ENCODE measurements at regions not wholly inside any gene's neighbourhood (a gene's known extent, or its start where the extent isn't known, plus 50 kb on each side); places are given as distances from the start of the nearest gene placed in this dataset.

- Mint-ChIP-seq H3K9me3 (ENCODE audit: unreplicated experiment) (no peaks in the 10 kb centered on the region), H3K4me3 (ENCODE audit: unreplicated experiment) (no peak overlapping the region), H3K4me1 (ENCODE audit: insufficient read depth, unreplicated experiment) (no peaks in the 10 kb centered on the region), H3K36me3 (ENCODE audit: insufficient read depth, unreplicated experiment) (no peaks in the 10 kb centered on the region), H3K27ac (ENCODE audit: low read depth, unreplicated experiment) (no peak overlapping the region), H3K27me3 (ENCODE audit: insufficient read depth, unreplicated experiment) (no peaks in the 10 kb centered on the region)
- no peak for DNase-seq (ENCODE audit: unreplicated experiment)
- intact Hi-C loops (cut with micrococcal nuclease): no loop called here
- BruUV-seq (replicated peaks): no TSS peak
- TF ChIP-seq CTCF (IDR thresholded peaks at IDR 0.05; ENCODE audit: unreplicated experiment): no peak
- ChIA-PET POLR2A (no interaction called here), CTCF (no interaction called here)
These were observed 466.4 kb upstream of the CWC22 start for GRCh38 chr2:180473456-180473855.

GRCh38 chr2:180472133-180472532, 465.0 kb upstream of the CWC22 start:
- DNase-seq (ENCODE audit: unreplicated experiment): no peak
- ChIA-PET POLR2A (no interaction called here), CTCF (no interaction called here)
- intact Hi-C loops (cut with micrococcal nuclease): no loop called here
- Mint-ChIP-seq H3K36me3 (ENCODE audit: insufficient read depth, unreplicated experiment) (no peaks in the 10 kb centered on the region), H3K4me3 (ENCODE audit: unreplicated experiment) (no peak overlapping the region), H3K27me3 (ENCODE audit: insufficient read depth, unreplicated experiment) (no peaks in the 10 kb centered on the region), H3K9me3 (ENCODE audit: unreplicated experiment) (peaks cover 10% of the 10 kb centered on the region), H3K4me1 (ENCODE audit: insufficient read depth, unreplicated experiment) (no peaks in the 10 kb centered on the region), H3K27ac (ENCODE audit: low read depth, unreplicated experiment) (no peak overlapping the region)
- BruUV-seq (replicated peaks): no TSS peak
- no peak for TF ChIP-seq CTCF (IDR thresholded peaks at IDR 0.05; ENCODE audit: unreplicated experiment)

GRCh38 chr2:180463608-180464007, 456.5 kb upstream of the CWC22 start:
- DNase-seq (ENCODE audit: unreplicated experiment): peak; percentile 40
- H3K9me3 Mint-ChIP-seq (ENCODE audit: unreplicated experiment): peaks cover 26% of the 10 kb centered on the region
- H3K4me3 Mint-ChIP-seq (ENCODE audit: unreplicated experiment): no peak overlapping the region
- intact Hi-C loops (cut with micrococcal nuclease): no loop called here
- ChIA-PET POLR2A (interaction anchor here (0.7 to 1.5 kb wide), 4 partner anchors 13 to 213 kb away, joined by 3 to 5 read pairs (median 4); no protein-coding TSS in a partner anchor), CTCF (interaction anchor here (0.6 to 1.0 kb wide), 2 partner anchors 339 to 983 kb away, joined by 4 to 6 read pairs; no protein-coding TSS in a partner anchor)
- TF ChIP-seq CTCF (IDR thresholded peaks at IDR 0.05; ENCODE audit: unreplicated experiment): no peak
- H3K4me1 Mint-ChIP-seq (ENCODE audit: insufficient read depth, unreplicated experiment): peaks cover 5% of the 10 kb centered on the region
- no peaks in the 10 kb centered on the region for H3K27me3 Mint-ChIP-seq (ENCODE audit: insufficient read depth, unreplicated experiment)
- no TSS peak for BruUV-seq (replicated peaks)
- H3K36me3 Mint-ChIP-seq (ENCODE audit: insufficient read depth, unreplicated experiment): no peaks in the 10 kb centered on the region
- peak overlapping the region; percentile 44 for H3K27ac Mint-ChIP-seq (ENCODE audit: low read depth, unreplicated experiment)

GRCh38 chr2:180461761-180462160, 454.7 kb upstream of the CWC22 start:
- no TSS peak for BruUV-seq (replicated peaks)
- peaks cover 16% of the 10 kb centered on the region for H3K9me3 Mint-ChIP-seq (ENCODE audit: unreplicated experiment)
- peaks cover 5% of the 10 kb centered on the region for H3K4me1 Mint-ChIP-seq (ENCODE audit: insufficient read depth, unreplicated experiment)
- CTCF ChIA-PET: no interaction called here
- H3K4me3 Mint-ChIP-seq (ENCODE audit: unreplicated experiment): no peak overlapping the region
- TF ChIP-seq CTCF (IDR thresholded peaks at IDR 0.05; ENCODE audit: unreplicated experiment): no peak
- POLR2A ChIA-PET: no interaction called here
- intact Hi-C loops (cut with micrococcal nuclease): no loop called here
- no peaks in the 10 kb centered on the region for H3K36me3 Mint-ChIP-seq (ENCODE audit: insufficient read depth, unreplicated experiment)
- no peak for DNase-seq (ENCODE audit: unreplicated experiment)
- no peaks in the 10 kb centered on the region for H3K27me3 Mint-ChIP-seq (ENCODE audit: insufficient read depth, unreplicated experiment)
- no peak overlapping the region for H3K27ac Mint-ChIP-seq (ENCODE audit: low read depth, unreplicated experiment)
